Posterior vena cava (tissue), 2 donors: ENCODE measurements at regions not wholly inside any gene's neighbourhood (a gene's known extent, or its start where the extent isn't known, plus 50 kb on each side); places are given as distances from the start of the nearest gene placed in this dataset.
"Not testable (repeated sequence)": the region's sequence is repeated elsewhere in the genome, so short reads cannot be mapped to it uniquely, and the experiment has no call there.

ENCODE experiments used
- DNase-seq: peaks from one replicate; pipeline ENCODE4 v3.0.0-alpha.2; 2020; ENCODE audit warnings: low spot score
- intact Hi-C, 2 donors: fragments of 100-400 bp; cut with DNase I; formaldehyde crosslinking; loops; one replicate each; pipeline versions ENCODE4 v1.14.1 to v1.14.2; 2022 to 2023
- donor health status: DM: yes; HTN: yes; CAD: no.
- donor health status: DM: yes; HTN: yes; CAD: no.

- intact Hi-C loops = no loop called here
- no peak for DNase-seq
Observed at GRCh38 chr4:19514276-19515070, 737.2 kb upstream of the SLIT2 start.

GRCh38 chr4:19512086-19512485, 739.6 kb upstream of the SLIT2 start:
- intact Hi-C loops = no loop called here
- DNase-seq = no peak

GRCh38 chr4:19510993-19511392, 740.7 kb upstream of the SLIT2 start:
- intact Hi-C loops = no loop called here
- no peak for DNase-seq

- DNase-seq = no peak
- intact Hi-C loops = no loop called here
Observed at GRCh38 chr4:19508442-19508841, 743.3 kb upstream of the SLIT2 start.

GRCh38 chr4:19497705-19498104, 754.0 kb upstream of the SLIT2 start:
- DNase-seq = no peak

GRCh38 chr4:19496756-19497155, 754.9 kb upstream of the SLIT2 start:
- intact Hi-C loops = no loop called here
- no peak for DNase-seq

More at GRCh38 chr4:19497705-19498104, 754.0 kb upstream of the SLIT2 start:
- intact Hi-C loops = no loop called here

GRCh38 chr4:19494961-19495360, 756.7 kb upstream of the SLIT2 start:
- intact Hi-C loops = no loop called here
- no peak for DNase-seq

GRCh38 chr4:19492606-19493005, 759.1 kb upstream of the SLIT2 start:
- intact Hi-C loops = no loop called here
- DNase-seq = no peak

GRCh38 chr4:19486400-19486799, 765.3 kb upstream of the SLIT2 start:
- intact Hi-C loops = no loop called here
- DNase-seq = no peak

GRCh38 chr4:19478791-19479190, 772.9 kb upstream of the SLIT2 start:
- DNase-seq = no peak
- intact Hi-C loops = no loop called here

- intact Hi-C loops = no loop called here
- DNase-seq = no peak
Observed at GRCh38 chr4:19473569-19473968, 778.1 kb upstream of the SLIT2 start.

- intact Hi-C loops = no loop called here
- DNase-seq = no peak
Observed at GRCh38 chr4:19472666-19473065, 779.0 kb upstream of the SLIT2 start.

GRCh38 chr4:19470001-19470400, 781.7 kb upstream of the SLIT2 start:
- intact Hi-C loops, DNase-seq: not testable (repeated sequence)

- intact Hi-C loops = no loop called here
- DNase-seq = no peak
Observed at GRCh38 chr4:19462117-19462516, 789.6 kb upstream of the SLIT2 start.

- no peak for DNase-seq
- intact Hi-C loops = no loop called here
Observed at GRCh38 chr4:19455850-19456602, 795.7 kb upstream of the SLIT2 start.

GRCh38 chr4:19455196-19455595, 796.5 kb upstream of the SLIT2 start:
- DNase-seq = no peak
- intact Hi-C loops = no loop called here

- no peak for DNase-seq
- intact Hi-C loops = no loop called here
Observed at GRCh38 chr4:19438233-19438632, 813.5 kb upstream of the SLIT2 start.

- no peak for DNase-seq
- intact Hi-C loops = no loop called here
Observed at GRCh38 chr4:19437008-19437407, 814.7 kb upstream of the SLIT2 start.

GRCh38 chr4:19429684-19430083, 822.0 kb upstream of the SLIT2 start:
- intact Hi-C loops = no loop called here

GRCh38 chr4:19425146-19425545, 826.6 kb upstream of the SLIT2 start:
- intact Hi-C loops = no loop called here
- no peak for DNase-seq

More at GRCh38 chr4:19429684-19430083, 822.0 kb upstream of the SLIT2 start:
- DNase-seq = no peak

GRCh38 chr4:19417256-19417655, 834.4 kb upstream of the SLIT2 start:
- intact Hi-C loops = no loop called here

More at GRCh38 chr4:19417256-19417655, 834.4 kb upstream of the SLIT2 start:
- DNase-seq = no peak
